ENCODE measurements at regions not wholly inside any gene's neighbourhood (a gene's known extent, or its start where the extent isn't known, plus 50 kb on each side); places are given as distances from the start of the nearest gene placed in this dataset.
"Not testable (repeated sequence)": the region's sequence is repeated elsewhere in the genome, so short reads cannot be mapped to it uniquely, and the experiment has no call there.

DNA sequence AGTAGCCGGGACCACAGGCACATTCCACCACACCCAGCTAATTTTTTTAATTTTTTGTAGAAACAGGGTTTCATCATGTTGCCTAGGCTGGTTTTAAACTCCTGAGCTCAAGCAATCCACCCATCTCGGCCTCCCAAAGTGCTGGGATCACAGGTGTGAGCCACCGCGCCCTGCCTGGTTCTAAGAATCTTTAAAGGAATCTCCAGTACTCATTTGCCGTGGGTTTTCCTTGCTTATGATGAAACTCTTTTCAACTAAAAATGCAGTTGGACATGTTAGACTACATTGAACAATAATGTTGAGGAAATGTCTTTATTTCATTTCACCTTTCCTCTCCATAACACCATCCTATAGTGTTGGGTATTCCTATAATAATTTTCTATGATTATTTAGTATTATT is 121.6 kb downstream of the ZNF281 start:
- peaks cover 5% of the 10 kb centered on the region for H3K27me3 Mint-ChIP-seq (ENCODE audit: unreplicated experiment)
- TF ChIP-seq, protein P1, sequence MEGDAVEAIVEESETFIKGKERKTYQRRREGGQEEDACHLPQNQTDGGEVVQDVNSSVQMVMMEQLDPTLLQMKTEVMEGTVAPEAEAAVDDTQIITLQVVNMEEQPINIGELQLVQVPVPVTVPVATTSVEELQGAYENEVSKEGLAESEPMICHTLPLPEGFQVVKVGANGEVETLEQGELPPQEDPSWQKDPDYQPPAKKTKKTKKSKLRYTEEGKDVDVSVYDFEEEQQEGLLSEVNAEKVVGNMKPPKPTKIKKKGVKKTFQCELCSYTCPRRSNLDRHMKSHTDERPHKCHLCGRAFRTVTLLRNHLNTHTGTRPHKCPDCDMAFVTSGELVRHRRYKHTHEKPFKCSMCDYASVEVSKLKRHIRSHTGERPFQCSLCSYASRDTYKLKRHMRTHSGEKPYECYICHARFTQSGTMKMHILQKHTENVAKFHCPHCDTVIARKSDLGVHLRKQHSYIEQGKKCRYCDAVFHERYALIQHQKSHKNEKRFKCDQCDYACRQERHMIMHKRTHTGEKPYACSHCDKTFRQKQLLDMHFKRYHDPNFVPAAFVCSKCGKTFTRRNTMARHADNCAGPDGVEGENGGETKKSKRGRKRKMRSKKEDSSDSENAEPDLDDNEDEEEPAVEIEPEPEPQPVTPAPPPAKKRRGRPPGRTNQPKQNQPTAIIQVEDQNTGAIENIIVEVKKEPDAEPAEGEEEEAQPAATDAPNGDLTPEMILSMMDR (IDR thresholded peaks at IDR 0.05; ENCODE audit: unreplicated experiment): no peak
- no peaks in the 10 kb centered on the region for H3K36me3 Mint-ChIP-seq (ENCODE audit: low read depth, unreplicated experiment)
- H3K4me3 Mint-ChIP-seq (ENCODE audit: unreplicated experiment): no peak overlapping the region
- no peak overlapping the region for H3K27ac Mint-ChIP-seq (ENCODE audit: unreplicated experiment)
- H3K9me3 Mint-ChIP-seq (ENCODE audit: unreplicated experiment): no peaks in the 10 kb centered on the region
- no peaks in the 10 kb centered on the region for H3K4me1 Mint-ChIP-seq (ENCODE audit: unreplicated experiment)
- DNase-seq (ENCODE audit: low spot score): no peak

GRCh38 chr1:200284236-200284635 is 125.6 kb downstream of the ZNF281 start:
- not testable (repeated sequence) for H3K36me3 Mint-ChIP-seq (ENCODE audit: low read depth, unreplicated experiment); H3K9me3 Mint-ChIP-seq (ENCODE audit: unreplicated experiment); H3K27me3 Mint-ChIP-seq (ENCODE audit: unreplicated experiment); H3K27ac Mint-ChIP-seq (ENCODE audit: unreplicated experiment); H3K4me1 Mint-ChIP-seq (ENCODE audit: unreplicated experiment); DNase-seq (ENCODE audit: low spot score); H3K4me3 Mint-ChIP-seq (ENCODE audit: unreplicated experiment)

- Mint-ChIP-seq H3K9me3 (ENCODE audit: unreplicated experiment) (no peaks in the 10 kb centered on the region), H3K4me3 (ENCODE audit: unreplicated experiment) (no peak overlapping the region), H3K27ac (ENCODE audit: unreplicated experiment) (no peak overlapping the region), H3K36me3 (ENCODE audit: low read depth, unreplicated experiment) (no peaks in the 10 kb centered on the region), H3K4me1 (ENCODE audit: unreplicated experiment) (no peaks in the 10 kb centered on the region), H3K27me3 (ENCODE audit: unreplicated experiment) (peaks cover 2% of the 10 kb centered on the region)
- DNase-seq (ENCODE audit: low spot score): no peak
- TF ChIP-seq, protein P1 (IDR thresholded peaks at IDR 0.05; ENCODE audit: unreplicated experiment): no peak
Observed at GRCh38 chr1:200282497-200283122, 127.2 kb downstream of the ZNF281 start.

DNA sequence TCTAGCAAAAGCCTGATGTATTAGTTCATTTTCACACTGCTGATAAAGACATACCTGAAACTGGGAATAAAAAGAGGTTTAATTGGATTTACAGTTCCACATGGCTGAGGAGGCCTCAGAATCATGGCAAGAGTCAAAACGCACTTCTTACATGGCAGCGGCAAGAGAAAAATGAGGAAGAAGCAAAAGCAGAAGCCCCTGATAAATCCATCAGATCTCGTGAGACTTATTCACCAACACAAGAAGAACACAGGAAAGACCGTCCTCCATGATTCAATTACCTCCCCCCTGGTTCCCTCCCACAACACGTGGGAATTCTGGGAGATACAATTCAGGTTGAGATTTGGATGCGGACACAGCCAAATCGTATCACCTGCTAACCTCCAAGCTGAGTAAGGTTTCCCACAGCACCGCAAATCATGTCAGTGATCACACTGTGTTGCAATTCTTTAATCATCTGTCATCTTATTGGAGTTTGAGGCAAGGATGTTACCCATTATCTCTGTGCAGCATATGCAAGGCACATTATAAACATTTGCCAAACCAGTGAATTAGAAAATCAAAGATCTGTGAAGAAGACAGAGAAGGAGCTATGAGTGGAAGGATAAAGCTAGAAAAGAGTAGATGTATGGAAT is 128.5 kb downstream of the ZNF281 start:
- H3K4me3 Mint-ChIP-seq (ENCODE audit: unreplicated experiment): no peak overlapping the region
- H3K36me3 Mint-ChIP-seq (ENCODE audit: low read depth, unreplicated experiment): no peaks in the 10 kb centered on the region
- H3K27me3 Mint-ChIP-seq (ENCODE audit: unreplicated experiment): peaks cover under 1% of the 10 kb centered on the region
- no peaks in the 10 kb centered on the region for H3K9me3 Mint-ChIP-seq (ENCODE audit: unreplicated experiment)
- H3K4me1 Mint-ChIP-seq (ENCODE audit: unreplicated experiment): no peaks in the 10 kb centered on the region
- TF ChIP-seq, protein P1 (IDR thresholded peaks at IDR 0.05; ENCODE audit: unreplicated experiment): no peak
- no peak overlapping the region for H3K27ac Mint-ChIP-seq (ENCODE audit: unreplicated experiment)
- no peak for DNase-seq (ENCODE audit: low spot score)

GRCh38 chr1:200279810-200280411 is 129.9 kb downstream of the ZNF281 start:
- Mint-ChIP-seq H3K4me3 (ENCODE audit: unreplicated experiment) (no peak overlapping the region), H3K27ac (ENCODE audit: unreplicated experiment) (no peak overlapping the region), H3K36me3 (ENCODE audit: low read depth, unreplicated experiment) (no peaks in the 10 kb centered on the region), H3K4me1 (ENCODE audit: unreplicated experiment) (peaks cover 4% of the 10 kb centered on the region), H3K9me3 (ENCODE audit: unreplicated experiment) (no peaks in the 10 kb centered on the region), H3K27me3 (ENCODE audit: unreplicated experiment) (no peaks in the 10 kb centered on the region)
- peak; percentile 65 for DNase-seq (ENCODE audit: low spot score)
- TF ChIP-seq, protein P1 (IDR thresholded peaks at IDR 0.05; ENCODE audit: unreplicated experiment): peak; percentile 72

All from endothelial cell (in vitro differentiated cells).